Natural killer cell (primary cell): ENCODE measurements at regions not wholly inside any gene's neighbourhood (a gene's known extent, or its start where the extent isn't known, plus 50 kb on each side); places are given as distances from the start of the nearest gene placed in this dataset.

ENCODE experiments used
- ATAC-seq, 3 donors: fragments of 150-1000 bp in 2 of 3; fragments of 200-7000 bp in 1 of 3; cut with Tn5 transposase; 1 replicate in 1 of 3; 2 replicates in 2 of 3; pipeline ENCODE4 v1.10.0; 2021; ENCODE audit warnings: mild to moderate bottlenecking in 2 of 3, moderate library complexity in 2 of 3
- DNase-seq, 2 donors: peaks; one replicate each; pipeline versions ENCODE4 v3.0.0 to v3.0.0-alpha.2; 2013 to 2021; ENCODE audit warnings: mixed read lengths in 1 of 2
- H3K27ac ChIP-seq: one replicate; pipeline ENCODE4 v1.5.1; 2013; ENCODE audit warnings: mild to moderate bottlenecking, low read length
- H3K27me3 ChIP-seq: one replicate; pipeline ENCODE4 v1.6.1; 2013; ENCODE audit warnings: low read length; ENCODE audit not compliant: control insufficient read depth, insufficient read depth
- H3K36me3 ChIP-seq: one replicate; pipeline ENCODE4 v1.6.1; 2013; ENCODE audit warnings: low read length; ENCODE audit not compliant: control insufficient read depth, insufficient read depth
- H3K4me1 ChIP-seq: one replicate; pipeline ENCODE4 v1.6.1; 2013; ENCODE audit warnings: low read length; ENCODE audit not compliant: control insufficient read depth, insufficient read depth
- H3K4me3 ChIP-seq: one replicate; pipeline ENCODE4 v1.5.1; 2013; ENCODE audit warnings: low read length
- H3K9me3 ChIP-seq: one replicate; pipeline ENCODE4 v1.6.1; 2013; ENCODE audit warnings: low read length; ENCODE audit not compliant: control insufficient read depth, insufficient read depth
- H3K27ac Mint-ChIP-seq, 2 donors: one replicate each; pipeline ENCODE4 v1.8.0; 2022; ENCODE audit warnings: mild to moderate bottlenecking in 2 of 2, mixed read lengths in 2 of 2, moderate library complexity in 1 of 2
- H3K27me3 Mint-ChIP-seq, 2 donors: one replicate each; pipeline ENCODE4 v1.8.0; 2022; ENCODE audit warnings: low read depth in 2 of 2, mixed read lengths in 2 of 2
- H3K36me3 Mint-ChIP-seq: one replicate; pipeline ENCODE4 v1.8.0; 2022; ENCODE audit warnings: mixed read lengths
- H3K4me1 Mint-ChIP-seq, 2 donors: one replicate each; pipeline ENCODE4 v1.8.0; 2022; ENCODE audit warnings: mixed read lengths in 2 of 2
- H3K4me3 Mint-ChIP-seq: one replicate; pipeline ENCODE4 v1.8.0; 2022; ENCODE audit warnings: mild to moderate bottlenecking, moderate library complexity, mixed read lengths
- H3K9me3 Mint-ChIP-seq, 2 donors: one replicate each; pipeline ENCODE4 v1.8.0; 2022; ENCODE audit warnings: mixed read lengths in 2 of 2
- CTCF ChIP-seq: fragments of 200-600 bp; IDR thresholded peaks from one replicate; pipeline ENCODE4 v1.8.0; 2022; ENCODE audit warnings: antibody characterized with exemption
- WGBS: methylation state at CpG from one replicate; pipeline ENCODE4 v1.1.7; 2013; ENCODE audit warnings: missing lambda C conversion rate; ENCODE audit not compliant: insufficient coverage; 5-methylcytosine and 5-hydroxymethylcytosine counted together
- intact Hi-C: fragments of 100-400 bp; cut with micrococcal nuclease; formaldehyde crosslinking; loops from one replicate; pipeline ENCODE4 v1.14.2; 2022

GRCh38 chr18:29307231-29307630 lies 1130.3 kb upstream of the CDH2 start:
- intact Hi-C loops: no loop called here
- Mint-ChIP-seq H3K27ac (no peak overlapping the region), H3K4me3 (no peak overlapping the region), H3K36me3 (peaks cover 8% of the 10 kb centered on the region), H3K9me3 (peaks cover 2 to 3% of the 10 kb centered on the region in 2 donors), H3K4me1 (no peaks in the 10 kb centered on the region), H3K27me3 (no peaks in the 10 kb centered on the region)
- H3K9me3 ChIP-seq: no peaks in the 10 kb centered on the region
- no peaks in the 10 kb centered on the region for H3K36me3 ChIP-seq
- H3K4me3 ChIP-seq: no peak overlapping the region
- WGBS: 73% methylated on average over 2 of the region's 2 CpGs
- DNase-seq: no peak
- ATAC-seq: no peak
- no peaks in the 10 kb centered on the region for H3K27me3 ChIP-seq
- no peak for TF ChIP-seq CTCF
- H3K27ac ChIP-seq: no peak overlapping the region
- no peaks in the 10 kb centered on the region for H3K4me1 ChIP-seq

GRCh38 chr18:29305516-29305915 lies 1128.6 kb upstream of the CDH2 start:
- no peak for ATAC-seq
- Mint-ChIP-seq H3K4me1 (no peaks in the 10 kb centered on the region), H3K36me3 (no peaks in the 10 kb centered on the region), H3K27me3 (no peaks in the 10 kb centered on the region), H3K27ac (no peak overlapping the region), H3K4me3 (no peak overlapping the region), H3K9me3 (peaks cover 2 to 3% of the 10 kb centered on the region in 2 donors)
- H3K27me3 ChIP-seq: no peaks in the 10 kb centered on the region
- H3K4me1 ChIP-seq: no peaks in the 10 kb centered on the region
- H3K36me3 ChIP-seq: no peaks in the 10 kb centered on the region
- 95% methylated on average over 2 of the region's 3 CpGs for WGBS
- no peak overlapping the region for H3K4me3 ChIP-seq
- no peak overlapping the region for H3K27ac ChIP-seq
- no peaks in the 10 kb centered on the region for H3K9me3 ChIP-seq
- TF ChIP-seq CTCF: no peak
- no peak for DNase-seq
- intact Hi-C loops: no loop called here

GRCh38 chr18:29301048-29301447 lies 1124.1 kb upstream of the CDH2 start:
- H3K9me3 ChIP-seq: peaks cover 5% of the 10 kb centered on the region
- 68% methylated on average over 2 of the region's 3 CpGs for WGBS
- Mint-ChIP-seq H3K27me3 (no peaks in the 10 kb centered on the region), H3K4me1 (no peaks in the 10 kb centered on the region), H3K27ac (no peak overlapping the region), H3K9me3 (peaks cover 7 to 9% of the 10 kb centered on the region in 2 donors), H3K36me3 (no peaks in the 10 kb centered on the region), H3K4me3 (no peak overlapping the region)
- intact Hi-C loops: no loop called here
- H3K27me3 ChIP-seq: no peaks in the 10 kb centered on the region
- ATAC-seq (no peak), DNase-seq (no peak)
- TF ChIP-seq CTCF: no peak
- H3K4me3 ChIP-seq: no peak overlapping the region
- H3K36me3 ChIP-seq: no peaks in the 10 kb centered on the region
- H3K4me1 ChIP-seq: no peaks in the 10 kb centered on the region
- no peak overlapping the region for H3K27ac ChIP-seq

GRCh38 chr18:29285471-29285870 lies 1108.5 kb upstream of the CDH2 start:
- no peaks in the 10 kb centered on the region for H3K27me3 ChIP-seq
- no peak overlapping the region for H3K27ac Mint-ChIP-seq
- no peaks in the 10 kb centered on the region for H3K36me3 Mint-ChIP-seq
- ATAC-seq: no peak
- H3K4me3 Mint-ChIP-seq: no peak overlapping the region
- no peaks in the 10 kb centered on the region for H3K4me1 Mint-ChIP-seq
- no peaks in the 10 kb centered on the region for H3K9me3 ChIP-seq
- no peak for TF ChIP-seq CTCF
- H3K36me3 ChIP-seq: no peaks in the 10 kb centered on the region
- H3K4me1 ChIP-seq: no peaks in the 10 kb centered on the region
- no peak overlapping the region for H3K27ac ChIP-seq
- H3K27me3 Mint-ChIP-seq: no peaks in the 10 kb centered on the region
- no peak for DNase-seq
- no peak overlapping the region for H3K4me3 ChIP-seq
- intact Hi-C loops: no loop called here
- peaks cover 9 to 10% of the 10 kb centered on the region in 2 donors for H3K9me3 Mint-ChIP-seq
- 93% methylated on average over 2 of the region's 2 CpGs for WGBS
